Gastrocnemius medialis (tissue), 4 donors: ENCODE measurements at regions not wholly inside any gene's neighbourhood (a gene's known extent, or its start where the extent isn't known, plus 50 kb on each side); places are given as distances from the start of the nearest gene placed in this dataset.

Experiments
- POLR2A ChIP-seq, 2 donors: fragments of 450-650 bp; IDR thresholded peaks; one replicate each; pipeline ENCODE4 v1.6.1; 2017; ENCODE audit warnings: antibody characterized with exemption in 2 of 2, mild to moderate bottlenecking in 2 of 2, moderate library complexity in 2 of 2
- TF ChIP-seq, protein P1 (sequence below), 5 experiments: fragments of 450-650 bp in 3 of 5; fragments of 200-600 bp in 2 of 5; sonication (generic) in 2 of 5; IDR thresholded peaks in 4 of 5; conservative IDR thresholded peaks in 1 of 5; 1 replicate in 4 of 5; 2 replicates in 1 of 5; pipeline ENCODE4 v1.5.1; 2016 to 2019; ENCODE audit warnings: antibody characterized with exemption in 5 of 5, mild to moderate bottlenecking in 3 of 5, moderate library complexity in 3 of 5

DNA sequence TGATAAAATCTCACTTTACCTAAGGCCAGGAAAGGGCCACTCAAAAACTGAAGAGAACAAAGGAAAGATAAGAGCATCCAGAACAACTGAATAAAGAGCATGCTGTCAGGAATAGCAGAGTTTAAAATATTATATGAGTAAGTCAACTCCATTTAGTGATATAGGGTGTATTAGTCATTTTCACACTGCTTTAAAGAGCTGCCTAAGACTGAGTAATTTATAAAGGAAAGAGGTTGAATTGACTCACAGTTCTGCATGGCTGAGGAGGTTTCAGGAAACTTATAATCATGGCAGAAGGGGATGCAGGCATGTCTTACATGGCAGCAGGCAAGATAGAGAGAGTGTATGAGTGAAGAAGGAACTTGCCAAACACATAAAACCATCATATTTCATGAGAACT, 778.0 kb upstream of the NECTIN3 start:
- TF ChIP-seq, protein P1, sequence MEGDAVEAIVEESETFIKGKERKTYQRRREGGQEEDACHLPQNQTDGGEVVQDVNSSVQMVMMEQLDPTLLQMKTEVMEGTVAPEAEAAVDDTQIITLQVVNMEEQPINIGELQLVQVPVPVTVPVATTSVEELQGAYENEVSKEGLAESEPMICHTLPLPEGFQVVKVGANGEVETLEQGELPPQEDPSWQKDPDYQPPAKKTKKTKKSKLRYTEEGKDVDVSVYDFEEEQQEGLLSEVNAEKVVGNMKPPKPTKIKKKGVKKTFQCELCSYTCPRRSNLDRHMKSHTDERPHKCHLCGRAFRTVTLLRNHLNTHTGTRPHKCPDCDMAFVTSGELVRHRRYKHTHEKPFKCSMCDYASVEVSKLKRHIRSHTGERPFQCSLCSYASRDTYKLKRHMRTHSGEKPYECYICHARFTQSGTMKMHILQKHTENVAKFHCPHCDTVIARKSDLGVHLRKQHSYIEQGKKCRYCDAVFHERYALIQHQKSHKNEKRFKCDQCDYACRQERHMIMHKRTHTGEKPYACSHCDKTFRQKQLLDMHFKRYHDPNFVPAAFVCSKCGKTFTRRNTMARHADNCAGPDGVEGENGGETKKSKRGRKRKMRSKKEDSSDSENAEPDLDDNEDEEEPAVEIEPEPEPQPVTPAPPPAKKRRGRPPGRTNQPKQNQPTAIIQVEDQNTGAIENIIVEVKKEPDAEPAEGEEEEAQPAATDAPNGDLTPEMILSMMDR (IDR thresholded peaks at IDR 0.05 in 4 of 5, conservative IDR thresholded peaks at IDR 0.05 in 1 of 5) = no peak
- TF ChIP-seq POLR2A (IDR thresholded peaks at IDR 0.05) = no peak
